Naive thymus-derived CD4-positive, alpha-beta T cell (primary cell): ENCODE measurements at regions not wholly inside any gene's neighbourhood (a gene's known extent, or its start where the extent isn't known, plus 50 kb on each side); places are given as distances from the start of the nearest gene placed in this dataset.

Experiments used
- ATAC-seq: fragments of 150-1000 bp; cut with Tn5 transposase; 2 replicates; pipeline ENCODE4 v1.10.0; 2021; ENCODE audit warnings: mild to moderate bottlenecking, moderate library complexity
- CTCF ChIA-PET: fragments of 350-600 bp; sonication (Branson Sonifier 250); formaldehyde crosslinking; loops from one replicate; lab custom pipeline; 2021; ENCODE audit warnings: antibody characterized with exemption; lab: Charles Lee
- POLR2A ChIA-PET: fragments of 350-600 bp; sonication (Branson Sonifier 250); formaldehyde crosslinking; loops from one replicate; lab custom pipeline; 2021; ENCODE audit warnings: antibody characterized with exemption, inconsistent platforms; lab: Charles Lee
- DNase-seq, 9 donors: peaks; one replicate each; pipeline versions ENCODE4 v3.0.0 to v3.0.0-alpha.2; 2020 to 2022; ENCODE audit warnings: mixed read lengths in 1 of 9
- H3K27ac ChIP-seq: one replicate; pipeline ENCODE4 v1.7.0; 2013; ENCODE audit warnings: mild to moderate bottlenecking, low read depth, low read length, moderate library complexity
- H3K27me3 ChIP-seq, 2 donors: one replicate each; pipeline ENCODE4 v1.7.0; 2013; ENCODE audit warnings: low read length in 2 of 2, mild to moderate bottlenecking in 2 of 2, moderate library complexity in 2 of 2; ENCODE audit not compliant: control insufficient read depth in 2 of 2, insufficient read depth in 2 of 2
- H3K36me3 ChIP-seq, 3 experiments: 1 replicate in 2 of 3; 2 replicates in 1 of 3; pipeline ENCODE4 v1.7.0; 2013; ENCODE audit warnings: low read length in 3 of 3, mild to moderate bottlenecking in 3 of 3, moderate library complexity in 1 of 3; ENCODE audit not compliant: insufficient read depth in 3 of 3, control insufficient read depth in 2 of 3
- H3K4me1 ChIP-seq, 2 donors: one replicate each; pipeline ENCODE4 v1.7.0; 2013; ENCODE audit warnings: low read length in 2 of 2, mild to moderate bottlenecking in 2 of 2, moderate library complexity in 1 of 2; ENCODE audit not compliant: control insufficient read depth in 2 of 2, insufficient read depth in 2 of 2
- H3K4me3 ChIP-seq: 2 replicates; pipeline ENCODE4 v1.7.0; 2013; ENCODE audit warnings: mild to moderate bottlenecking, low read length
- H3K9me3 ChIP-seq, 3 experiments: 1 replicate in 2 of 3; 2 replicates in 1 of 3; pipeline ENCODE4 v1.7.0; 2013; ENCODE audit warnings: low read length in 3 of 3; ENCODE audit not compliant: control insufficient read depth in 2 of 3
- H3K27ac Mint-ChIP-seq, 9 donors: one replicate each; pipeline ENCODE4 v1.8.0; 2020 to 2022; ENCODE audit warnings: mixed read lengths in 9 of 9, mild to moderate bottlenecking in 8 of 9, moderate library complexity in 5 of 9, inconsistent platforms in 2 of 9
- H3K27me3 Mint-ChIP-seq, 5 donors: one replicate each; pipeline ENCODE4 v1.8.0; 2021 to 2022; ENCODE audit warnings: mixed read lengths in 5 of 5, mild to moderate bottlenecking in 1 of 5
- H3K36me3 Mint-ChIP-seq, 5 donors: one replicate each; pipeline ENCODE4 v1.8.0; 2020 to 2022; ENCODE audit warnings: mixed read lengths in 5 of 5, mild to moderate bottlenecking in 3 of 5, inconsistent platforms in 1 of 5
- H3K4me1 Mint-ChIP-seq, 7 donors: one replicate each; pipeline ENCODE4 v1.8.0; 2020 to 2022; ENCODE audit warnings: mixed read lengths in 7 of 7, mild to moderate bottlenecking in 3 of 7, inconsistent platforms in 1 of 7
- H3K4me3 Mint-ChIP-seq, 10 donors: one replicate each; pipeline ENCODE4 v1.8.0; 2020 to 2022; ENCODE audit warnings: mild to moderate bottlenecking in 10 of 10, mixed read lengths in 10 of 10, moderate library complexity in 6 of 10, inconsistent platforms in 2 of 10
- H3K9me3 Mint-ChIP-seq, 11 donors: one replicate each; pipeline ENCODE4 v1.8.0; 2020 to 2022; ENCODE audit warnings: mixed read lengths in 11 of 11, mild to moderate bottlenecking in 4 of 11, inconsistent platforms in 1 of 11, moderate library complexity in 1 of 11
- intact Hi-C, 2 donors: fragments of 100-400 bp; cut with micrococcal nuclease; formaldehyde crosslinking; loops; one replicate each; pipeline ENCODE4 v1.15.1; 2023

- no peaks in the 10 kb centered on the region for H3K36me3 Mint-ChIP-seq
- Histone ChIP-seq H3K27ac (no peak overlapping the region), H3K4me1 (no peaks in the 10 kb centered on the region), H3K9me3 (no peaks in the 10 kb centered on the region), H3K27me3 (no peaks in the 10 kb centered on the region), H3K36me3 (no peaks in the 10 kb centered on the region), H3K4me3 (no peak overlapping the region)
- POLR2A ChIA-PET = no interaction called here
- intact Hi-C loops = no loop called here
- H3K4me1 Mint-ChIP-seq = no peaks in the 10 kb centered on the region
- no peak for DNase-seq
- no peak overlapping the region for H3K27ac Mint-ChIP-seq
- H3K4me3 Mint-ChIP-seq = no peak overlapping the region
- ATAC-seq = no peak
- CTCF ChIA-PET = no interaction called here
- H3K9me3 Mint-ChIP-seq = peaks cover 0 to 12% (median 5%) of the 10 kb centered on the region in 11 donors
- H3K27me3 Mint-ChIP-seq = no peaks in the 10 kb centered on the region
Measured at GRCh38 chr1:79693441-79694114, 687.0 kb upstream of the ADGRL4 start.

GRCh38 chr1:79692519-79692918 lies 686.0 kb upstream of the ADGRL4 start:
- ChIA-PET POLR2A (no interaction called here), CTCF (no interaction called here)
- Mint-ChIP-seq H3K4me1 (no peaks in the 10 kb centered on the region), H3K27me3 (no peaks in the 10 kb centered on the region), H3K27ac (no peak overlapping the region), H3K4me3 (no peak overlapping the region), H3K36me3 (no peaks in the 10 kb centered on the region), H3K9me3 (peaks cover 0 to 10% (median 2%) of the 10 kb centered on the region in 11 donors)
- Histone ChIP-seq H3K9me3 (no peaks in the 10 kb centered on the region), H3K4me1 (no peaks in the 10 kb centered on the region), H3K27me3 (no peaks in the 10 kb centered on the region), H3K27ac (no peak overlapping the region), H3K36me3 (no peaks in the 10 kb centered on the region), H3K4me3 (no peak overlapping the region)
- DNase-seq = no peak
- intact Hi-C loops = no loop called here
- ATAC-seq = no peak

- H3K27me3 Mint-ChIP-seq = no peaks in the 10 kb centered on the region
- CTCF ChIA-PET = no interaction called here
- no peaks in the 10 kb centered on the region for H3K4me1 Mint-ChIP-seq
Measured at GRCh38 chr1:79688932-79689331, 682.4 kb upstream of the ADGRL4 start.

GRCh38 chr1:79683420-79683819 lies 676.9 kb upstream of the ADGRL4 start:
- intact Hi-C loops = no loop called here
- Histone ChIP-seq H3K27me3 (no peaks in the 10 kb centered on the region), H3K9me3 (no peaks in the 10 kb centered on the region), H3K36me3 (no peaks in the 10 kb centered on the region), H3K4me1 (no peaks in the 10 kb centered on the region), H3K27ac (no peak overlapping the region), H3K4me3 (no peak overlapping the region)
- H3K27me3 Mint-ChIP-seq = no peaks in the 10 kb centered on the region
- no peaks in the 10 kb centered on the region for H3K4me1 Mint-ChIP-seq
- H3K4me3 Mint-ChIP-seq = no peak overlapping the region
- DNase-seq = no peak
- H3K9me3 Mint-ChIP-seq = peaks cover 0 to 34% (median 13%) of the 10 kb centered on the region in 11 donors
- no peaks in the 10 kb centered on the region for H3K36me3 Mint-ChIP-seq
- no peak for ATAC-seq
- CTCF ChIA-PET = no interaction called here
- POLR2A ChIA-PET = no interaction called here
- no peak overlapping the region for H3K27ac Mint-ChIP-seq

More at GRCh38 chr1:79688932-79689331, 682.4 kb upstream of the ADGRL4 start:
- no peaks in the 10 kb centered on the region for H3K4me1 ChIP-seq
- Mint-ChIP-seq H3K4me3 (no peak overlapping the region), H3K36me3 (no peaks in the 10 kb centered on the region), H3K27ac (no peak overlapping the region), H3K9me3 (peaks cover 0 to 19% (median 6%) of the 10 kb centered on the region in 11 donors)
- H3K4me3 ChIP-seq = no peak overlapping the region
- POLR2A ChIA-PET = no interaction called here
- DNase-seq = no peak
- H3K36me3 ChIP-seq = no peaks in the 10 kb centered on the region
- intact Hi-C loops = no loop called here
- no peaks in the 10 kb centered on the region for H3K9me3 ChIP-seq
- no peaks in the 10 kb centered on the region for H3K27me3 ChIP-seq
- no peak for ATAC-seq
- no peak overlapping the region for H3K27ac ChIP-seq

- Mint-ChIP-seq H3K9me3 (peaks cover 2 to 39% (median 13%) of the 10 kb centered on the region in 11 donors), H3K27ac (no peak overlapping the region), H3K36me3 (no peaks in the 10 kb centered on the region), H3K4me1 (no peaks in the 10 kb centered on the region), H3K27me3 (no peaks in the 10 kb centered on the region), H3K4me3 (no peak overlapping the region)
- ATAC-seq = no peak
- intact Hi-C loops = no loop called here
- ChIA-PET POLR2A (no interaction called here), CTCF (no interaction called here)
- no peaks in the 10 kb centered on the region for H3K9me3 ChIP-seq
- no peaks in the 10 kb centered on the region for H3K36me3 ChIP-seq
- H3K4me3 ChIP-seq = no peak overlapping the region
- DNase-seq = no peak
- H3K4me1 ChIP-seq = no peaks in the 10 kb centered on the region
- H3K27ac ChIP-seq = no peak overlapping the region
- no peaks in the 10 kb centered on the region for H3K27me3 ChIP-seq
Measured at GRCh38 chr1:79682478-79682877, 675.9 kb upstream of the ADGRL4 start.

GRCh38 chr1:79681382-79681781 lies 674.9 kb upstream of the ADGRL4 start:
- Histone ChIP-seq H3K9me3 (no peaks in the 10 kb centered on the region), H3K4me1 (no peaks in the 10 kb centered on the region), H3K27me3 (no peaks in the 10 kb centered on the region), H3K27ac (no peak overlapping the region), H3K4me3 (no peak overlapping the region), H3K36me3 (no peaks in the 10 kb centered on the region)
- Mint-ChIP-seq H3K36me3 (no peaks in the 10 kb centered on the region), H3K9me3 (peaks cover 2 to 48% (median 10%) of the 10 kb centered on the region in 11 donors), H3K27ac (no peak overlapping the region), H3K4me1 (no peaks in the 10 kb centered on the region), H3K4me3 (no peak overlapping the region), H3K27me3 (no peaks in the 10 kb centered on the region)
- ChIA-PET POLR2A (no interaction called here), CTCF (no interaction called here)
- ATAC-seq (no peak), DNase-seq (no peak)
- intact Hi-C loops = no loop called here

GRCh38 chr1:79679916-79680315 lies 673.4 kb upstream of the ADGRL4 start:
- Histone ChIP-seq H3K27me3 (no peaks in the 10 kb centered on the region), H3K27ac (no peak overlapping the region), H3K4me1 (no peaks in the 10 kb centered on the region), H3K4me3 (no peak overlapping the region), H3K36me3 (no peaks in the 10 kb centered on the region), H3K9me3 (no peaks in the 10 kb centered on the region)
- no peaks in the 10 kb centered on the region for H3K27me3 Mint-ChIP-seq
- ChIA-PET CTCF (no interaction called here), POLR2A (no interaction called here)
- no peaks in the 10 kb centered on the region for H3K36me3 Mint-ChIP-seq
- H3K9me3 Mint-ChIP-seq = peaks cover 2 to 45% (median 13%) of the 10 kb centered on the region in 11 donors
- intact Hi-C loops = no loop called here
- ATAC-seq (no peak), DNase-seq (no peak)
- no peaks in the 10 kb centered on the region for H3K4me1 Mint-ChIP-seq
- no peak overlapping the region for H3K27ac Mint-ChIP-seq
- H3K4me3 Mint-ChIP-seq = no peak overlapping the region
